Trophoblast cell (in vitro differentiated cells and primary cell): ENCODE measurements at regions not wholly inside any gene's neighbourhood (a gene's known extent, or its start where the extent isn't known, plus 50 kb on each side); places are given as distances from the start of the nearest gene placed in this dataset.
"Not testable (repeated sequence)": the region's sequence is repeated elsewhere in the genome, so short reads cannot be mapped to it uniquely, and the experiment has no call there.

ENCODE experiments used
- DNase-seq, 2 donors: peaks; one replicate each; pipeline ENCODE4 v3.0.0-alpha.2; 2016
- H2AFZ ChIP-seq: 2 replicates; pipeline ENCODE4 v1.6.1; 2013; ENCODE audit warnings: low read length, moderate library complexity, mild to moderate bottlenecking; ENCODE audit not compliant: insufficient read depth, poor library complexity
- H2AK5ac ChIP-seq: 2 replicates; pipeline ENCODE4 v1.6.1; 2013; ENCODE audit warnings: mild to moderate bottlenecking, low read length
- H2BK120ac ChIP-seq: 2 replicates; pipeline ENCODE4 v1.6.1; 2013; ENCODE audit warnings: low read length, mild to moderate bottlenecking, moderate library complexity; ENCODE audit not compliant: insufficient read depth, poor library complexity
- H2BK12ac ChIP-seq: 2 replicates; pipeline ENCODE4 v1.6.1; 2013; ENCODE audit warnings: mild to moderate bottlenecking, low read length, moderate library complexity
- H2BK5ac ChIP-seq: 2 replicates; pipeline ENCODE4 v1.6.1; 2013; ENCODE audit warnings: low read length, low read depth, moderate library complexity, mild to moderate bottlenecking; ENCODE audit not compliant: poor library complexity
- H3K14ac ChIP-seq: 2 replicates; pipeline ENCODE4 v1.6.1; 2013; ENCODE audit warnings: mild to moderate bottlenecking, low read length
- H3K18ac ChIP-seq: 2 replicates; pipeline ENCODE4 v1.6.1; 2013; ENCODE audit warnings: mild to moderate bottlenecking, low read length
- H3K23ac ChIP-seq: 2 replicates; pipeline ENCODE4 v1.6.1; 2013; ENCODE audit warnings: low read length
- H3K27ac ChIP-seq: 2 replicates; pipeline ENCODE4 v1.5.1; 2013; ENCODE audit warnings: low read depth, mild to moderate bottlenecking, inconsistent platforms, low read length, moderate library complexity
- H3K27me3 ChIP-seq: 2 replicates; pipeline ENCODE4 v1.6.1; 2013; ENCODE audit warnings: inconsistent platforms, mild to moderate bottlenecking, low read length, moderate library complexity; ENCODE audit not compliant: insufficient read depth
- H3K36me3 ChIP-seq, 2 experiments: 1 replicate in 1 of 2; 2 replicates in 1 of 2; pipeline ENCODE4 v1.6.1; 2013; ENCODE audit warnings: low read length in 2 of 2, mild to moderate bottlenecking in 2 of 2, moderate library complexity in 1 of 2; ENCODE audit not compliant: insufficient read depth in 2 of 2, control insufficient read depth in 1 of 2
- H3K4ac ChIP-seq: 2 replicates; pipeline ENCODE4 v1.6.1; 2013; ENCODE audit warnings: low read depth, mild to moderate bottlenecking, low read length, moderate library complexity
- H3K4me1 ChIP-seq, 2 experiments: 1 replicate in 1 of 2; 2 replicates in 1 of 2; pipeline ENCODE4 v1.6.1; 2013; ENCODE audit warnings: low read length in 2 of 2, mild to moderate bottlenecking in 2 of 2, moderate library complexity in 1 of 2; ENCODE audit not compliant: insufficient read depth in 2 of 2, control insufficient read depth in 1 of 2
- H3K4me2 ChIP-seq: 2 replicates; pipeline ENCODE4 v1.6.1; 2013; ENCODE audit warnings: inconsistent platforms, mild to moderate bottlenecking, low read length, moderate library complexity
- H3K4me3 ChIP-seq: 2 replicates; pipeline ENCODE4 v1.5.1; 2013; ENCODE audit warnings: mild to moderate bottlenecking, low read depth, low read length, inconsistent platforms
- H3K79me1 ChIP-seq: one replicate; pipeline ENCODE4 v1.6.1; 2013; ENCODE audit warnings: low read length
- H3K79me2 ChIP-seq: 2 replicates; pipeline ENCODE4 v1.6.1; 2013; ENCODE audit warnings: low read length, mild to moderate bottlenecking; ENCODE audit not compliant: control insufficient read depth, insufficient read depth, poor library complexity
- H3K9ac ChIP-seq: 2 replicates; pipeline ENCODE4 v1.6.1; 2013; ENCODE audit warnings: mild to moderate bottlenecking, low read length
- H3K9me3 ChIP-seq: 2 replicates; pipeline ENCODE4 v1.6.1; 2013; ENCODE audit warnings: low read depth, mild to moderate bottlenecking, control low read depth, inconsistent platforms, low read length; ENCODE audit not compliant: insufficient read depth
- H4K12ac ChIP-seq: 2 replicates; pipeline ENCODE4 v1.6.1; 2013; ENCODE audit warnings: low read depth, mild to moderate bottlenecking, low read length, moderate library complexity
- H4K8ac ChIP-seq: 2 replicates; pipeline ENCODE4 v1.6.1; 2013; ENCODE audit warnings: low read depth, mild to moderate bottlenecking, low read length, moderate library complexity
- H4K91ac ChIP-seq: one replicate; pipeline ENCODE4 v1.6.1; 2013; ENCODE audit warnings: low read depth, mild to moderate bottlenecking, low read length, moderate library complexity
- WGBS: extraction: QIAGEN DNeasy Blood & Tissue Kit; methylation state at CpG from one replicate; pipeline ENCODE4 v1.1.7; 2013; ENCODE audit warnings: missing lambda C conversion rate; ENCODE audit not compliant: insufficient read length, insufficient coverage; ENCODE audit errors: extremely low coverage; 5-methylcytosine and 5-hydroxymethylcytosine counted together

- no peak overlapping the region for H4K8ac ChIP-seq
- no peaks in the 10 kb centered on the region for H3K36me3 ChIP-seq
- no peak overlapping the region for H3K4me3 ChIP-seq
- H4K12ac ChIP-seq: no peak overlapping the region
- no peak overlapping the region for H3K14ac ChIP-seq
- H2BK5ac ChIP-seq: no peak overlapping the region
- H2BK12ac ChIP-seq: no peak overlapping the region
- H3K27me3 ChIP-seq: no peaks in the 10 kb centered on the region
- no peak for DNase-seq
- H2AFZ ChIP-seq: no peak overlapping the region
- H2BK120ac ChIP-seq: no peak overlapping the region
- H3K4me2 ChIP-seq: no peak overlapping the region
- no peaks in the 10 kb centered on the region for H3K79me1 ChIP-seq
- no peaks in the 10 kb centered on the region for H3K79me2 ChIP-seq
- H4K91ac ChIP-seq: no peak overlapping the region
- no peak overlapping the region for H2AK5ac ChIP-seq
- no peak overlapping the region for H3K23ac ChIP-seq
- H3K9ac ChIP-seq: no peak overlapping the region
- no peak overlapping the region for H3K18ac ChIP-seq
- WGBS: no CpG with 5 or more reads among the region's 31 CpGs
- H3K4ac ChIP-seq: no peak overlapping the region
- H3K9me3 ChIP-seq: no peaks in the 10 kb centered on the region
- no peaks in the 10 kb centered on the region for H3K4me1 ChIP-seq
- no peak overlapping the region for H3K27ac ChIP-seq
Observed at GRCh38 chr4:127469959-127470809, 162.6 kb upstream of the INTU start.

GRCh38 chr4:127478271-127478670 lies 154.5 kb upstream of the INTU start:
- not testable (repeated sequence) for H2BK5ac ChIP-seq, H2AK5ac ChIP-seq, H3K79me1 ChIP-seq, H3K4me2 ChIP-seq, H2BK12ac ChIP-seq, H3K27ac ChIP-seq, H3K9ac ChIP-seq, H3K18ac ChIP-seq, H2AFZ ChIP-seq, H3K79me2 ChIP-seq, H3K27me3 ChIP-seq, H4K8ac ChIP-seq, H3K4me1 ChIP-seq, H3K36me3 ChIP-seq, H4K91ac ChIP-seq, H3K4ac ChIP-seq, H3K23ac ChIP-seq, H2BK120ac ChIP-seq, H3K14ac ChIP-seq, H3K4me3 ChIP-seq, H3K9me3 ChIP-seq, H4K12ac ChIP-seq, DNase-seq
- WGBS: no CpG with 5 or more reads among the region's 3 CpGs

GRCh38 chr4:127479031-127479622 lies 153.6 kb upstream of the INTU start:
- Histone ChIP-seq H3K9me3 (no peaks in the 10 kb centered on the region), H3K4me2 (no peak overlapping the region), H3K79me1 (no peaks in the 10 kb centered on the region), H3K27ac (no peak overlapping the region), H2BK120ac (no peak overlapping the region), H3K14ac (no peak overlapping the region), H2AFZ (no peak overlapping the region), H3K23ac (no peak overlapping the region), H2BK5ac (no peak overlapping the region), H3K9ac (no peak overlapping the region), H4K91ac (no peak overlapping the region), H3K79me2 (no peaks in the 10 kb centered on the region), H2BK12ac (no peak overlapping the region), H3K4ac (no peak overlapping the region), H3K18ac (no peak overlapping the region), H4K12ac (no peak overlapping the region), H3K36me3 (no peaks in the 10 kb centered on the region), H4K8ac (no peak overlapping the region), H3K4me3 (no peak overlapping the region), H3K4me1 (no peaks in the 10 kb centered on the region), H2AK5ac (no peak overlapping the region), H3K27me3 (no peaks in the 10 kb centered on the region)
- DNase-seq: peak in 1 of 2 donors; percentile 55

GRCh38 chr4:127482049-127482448 lies 150.7 kb upstream of the INTU start:
- no peaks in the 10 kb centered on the region for H3K4me1 ChIP-seq
- no CpG with 5 or more reads among the region's 1 CpG for WGBS
- H2AK5ac ChIP-seq: no peak overlapping the region
- no peaks in the 10 kb centered on the region for H3K79me1 ChIP-seq
- H3K9ac ChIP-seq: no peak overlapping the region
- H3K18ac ChIP-seq: no peak overlapping the region
- no peak overlapping the region for H2AFZ ChIP-seq
- H3K23ac ChIP-seq: no peak overlapping the region
- H2BK12ac ChIP-seq: no peak overlapping the region
- no peak overlapping the region for H3K14ac ChIP-seq
- no peak overlapping the region for H3K27ac ChIP-seq
- no peak overlapping the region for H3K4me3 ChIP-seq
- no peak overlapping the region for H4K91ac ChIP-seq
- no peak overlapping the region for H3K4me2 ChIP-seq
- no peak overlapping the region for H2BK120ac ChIP-seq
- no peak overlapping the region for H2BK5ac ChIP-seq
- no peaks in the 10 kb centered on the region for H3K9me3 ChIP-seq
- no peak overlapping the region for H4K8ac ChIP-seq
- no peaks in the 10 kb centered on the region for H3K36me3 ChIP-seq
- H4K12ac ChIP-seq: no peak overlapping the region
- no peaks in the 10 kb centered on the region for H3K27me3 ChIP-seq
- H3K4ac ChIP-seq: no peak overlapping the region
- DNase-seq: no peak
- H3K79me2 ChIP-seq: no peaks in the 10 kb centered on the region
